ENCODE measurements at regions not wholly inside any gene's neighbourhood (a gene's known extent, or its start where the extent isn't known, plus 50 kb on each side); places are given as distances from the start of the nearest gene placed in this dataset.

GRCh38 chr5:68352166-68352565, 136.6 kb downstream of the PIK3R1 start:
- Histone ChIP-seq H3K27ac (no peak overlapping the region), H3K9me3 (no peaks in the 10 kb centered on the region), H3K4me3 (no peak overlapping the region), H3K4me1 (no peaks in the 10 kb centered on the region), H3K36me3 (no peaks in the 10 kb centered on the region), H3K27me3 (no peaks in the 10 kb centered on the region)
- TF ChIP-seq POLR2AphosphoS5 (IDR thresholded peaks at IDR 0.05) (no peak), CTCF (IDR thresholded peaks at IDR 0.05) (no peak), EP300 (IDR thresholded peaks at IDR 0.05) (no peak), POLR2A (IDR thresholded peaks at IDR 0.05) (no peak)
- no peak for ATAC-seq
- WGBS, 2 donors (ENCODE audit: low coverage in 1 of 2) = 40 to 57% methylated on average over 3 of the region's 3 CpGs

DNA sequence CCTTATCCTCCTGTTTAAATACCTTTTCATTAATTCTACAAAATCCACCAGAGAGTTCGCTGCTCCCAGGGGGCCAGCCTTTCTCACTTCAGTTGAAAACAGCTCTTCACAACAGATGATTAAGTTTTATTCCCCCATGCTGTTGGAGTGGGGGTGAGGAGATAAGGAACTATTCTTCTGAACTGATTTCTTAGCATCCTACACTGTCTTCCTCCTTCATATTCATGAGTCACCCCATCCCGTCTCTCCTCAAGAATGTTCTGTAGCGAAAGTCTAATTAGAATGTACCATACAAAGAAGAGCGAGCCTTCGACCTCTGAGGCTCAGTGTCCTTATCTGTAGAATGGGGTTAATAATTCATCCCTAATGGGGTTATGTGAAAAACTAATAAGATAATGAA, 138.0 kb downstream of the PIK3R1 start:
- Histone ChIP-seq H3K4me1 (no peaks in the 10 kb centered on the region), H3K36me3 (no peaks in the 10 kb centered on the region), H3K27ac (no peak overlapping the region), H3K27me3 (no peaks in the 10 kb centered on the region), H3K9me3 (no peaks in the 10 kb centered on the region), H3K4me3 (no peak overlapping the region)
- no peak for ATAC-seq
- 86 to 96% methylated on average over 5 of the region's 5 CpGs for WGBS, 2 donors (ENCODE audit: low coverage in 1 of 2)
- TF ChIP-seq POLR2A (IDR thresholded peaks at IDR 0.05) (no peak), EP300 (IDR thresholded peaks at IDR 0.05) (no peak), CTCF (IDR thresholded peaks at IDR 0.05) (no peak), POLR2AphosphoS5 (IDR thresholded peaks at IDR 0.05) (no peak)

DNA sequence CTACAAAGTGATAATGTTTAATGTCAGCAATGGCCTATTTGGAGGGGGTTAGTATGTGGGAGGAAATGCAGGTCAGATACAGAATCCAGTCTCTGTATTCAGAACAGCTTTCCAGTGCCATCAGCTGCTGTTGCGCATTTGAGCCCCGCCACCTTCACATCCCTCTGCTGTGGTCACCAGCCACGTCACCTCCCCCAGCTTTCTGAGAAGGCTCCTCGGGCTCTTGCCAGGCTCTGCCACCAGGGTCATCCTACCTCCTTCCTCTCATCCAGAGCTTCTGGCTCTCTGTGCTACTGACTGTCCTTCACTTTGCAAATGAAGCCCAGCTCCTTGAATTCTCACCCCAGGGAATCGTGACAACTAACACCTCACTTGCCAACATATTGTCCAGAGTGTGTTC, 138.8 kb downstream of the PIK3R1 start:
- Histone ChIP-seq H3K9me3 (no peaks in the 10 kb centered on the region), H3K27me3 (no peaks in the 10 kb centered on the region), H3K4me3 (no peak overlapping the region), H3K27ac (no peak overlapping the region), H3K36me3 (no peaks in the 10 kb centered on the region), H3K4me1 (no peaks in the 10 kb centered on the region)
- 83 to 96% methylated on average over 4 to 5 of the region's 5 CpGs for WGBS, 2 donors (ENCODE audit: low coverage in 1 of 2)
- ATAC-seq = no peak
- no peak for TF ChIP-seq CTCF (IDR thresholded peaks at IDR 0.05)
- TF ChIP-seq POLR2AphosphoS5 (IDR thresholded peaks at IDR 0.05) = no peak
- no peak for TF ChIP-seq POLR2A (IDR thresholded peaks at IDR 0.05)
- TF ChIP-seq EP300 (IDR thresholded peaks at IDR 0.05) = no peak

DNA sequence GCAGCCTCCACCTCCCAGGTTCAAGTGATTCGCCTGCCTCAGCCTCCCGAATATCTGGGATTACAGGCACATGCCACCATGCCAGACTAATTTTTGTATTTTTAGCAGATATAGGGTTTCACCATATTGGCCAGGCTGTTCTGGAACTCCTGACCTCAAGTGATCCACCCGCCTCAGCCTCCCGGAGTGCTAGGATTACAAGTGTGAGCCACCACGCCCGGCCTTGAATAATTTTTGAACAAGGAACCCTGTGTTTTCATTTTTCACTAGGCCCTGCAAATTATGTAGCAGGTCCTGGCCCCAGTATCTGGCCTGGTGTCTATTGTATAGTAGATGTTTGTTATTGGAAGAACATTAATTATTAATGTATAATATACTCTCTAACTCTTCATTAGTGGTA, 140.7 kb downstream of the PIK3R1 start:
- Histone ChIP-seq H3K36me3 (no peaks in the 10 kb centered on the region), H3K27ac (no peak overlapping the region), H3K9me3 (no peaks in the 10 kb centered on the region), H3K4me1 (no peaks in the 10 kb centered on the region), H3K4me3 (no peak overlapping the region), H3K27me3 (no peaks in the 10 kb centered on the region)
- no peak for ATAC-seq
- 100% methylated on average over 2 to 6 of the region's 6 CpGs for WGBS, 2 donors (ENCODE audit: low coverage in 1 of 2)
- TF ChIP-seq CTCF (IDR thresholded peaks at IDR 0.05) = no peak
- TF ChIP-seq POLR2A (IDR thresholded peaks at IDR 0.05) = no peak
- TF ChIP-seq POLR2AphosphoS5 (IDR thresholded peaks at IDR 0.05) = no peak
- no peak for TF ChIP-seq EP300 (IDR thresholded peaks at IDR 0.05)

DNA sequence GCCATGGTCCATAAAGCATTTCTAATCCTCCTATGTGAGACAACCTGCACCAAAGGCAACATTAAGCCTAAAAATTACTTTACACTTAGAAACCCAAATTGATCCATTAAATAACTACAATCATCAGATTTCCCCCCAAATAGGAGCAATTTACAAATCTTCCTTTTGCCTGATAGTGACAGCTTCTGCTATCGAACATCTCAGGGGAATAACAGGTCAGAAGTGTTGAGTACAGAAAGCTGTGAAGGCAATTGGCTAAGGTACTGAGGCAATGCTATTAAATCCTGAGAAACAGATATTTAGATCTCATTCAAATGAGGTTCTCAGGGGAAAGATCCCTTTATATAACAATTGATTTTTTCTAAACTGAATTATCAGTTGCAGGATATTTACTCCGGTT, 141.1 kb downstream of the PIK3R1 start:
- no peak for ATAC-seq
- no peaks in the 10 kb centered on the region for H3K9me3 ChIP-seq
- H3K27ac ChIP-seq = no peak overlapping the region
- WGBS, 2 donors (ENCODE audit: low coverage in 1 of 2) = 85% methylated on average over 2 of the region's 2 CpGs
- H3K4me3 ChIP-seq = no peak overlapping the region
- H3K36me3 ChIP-seq = no peaks in the 10 kb centered on the region
- TF ChIP-seq CTCF (IDR thresholded peaks at IDR 0.05) (no peak), EP300 (IDR thresholded peaks at IDR 0.05) (no peak), POLR2A (IDR thresholded peaks at IDR 0.05) (no peak), POLR2AphosphoS5 (IDR thresholded peaks at IDR 0.05) (no peak)
- no peaks in the 10 kb centered on the region for H3K4me1 ChIP-seq
- no peaks in the 10 kb centered on the region for H3K27me3 ChIP-seq

Data from gastroesophageal sphincter (tissue), 4 donors.